ENCODE measurements at regions not wholly inside any gene's neighbourhood (a gene's known extent, or its start where the extent isn't known, plus 50 kb on each side); places are given as distances from the start of the nearest gene placed in this dataset.

DNA sequence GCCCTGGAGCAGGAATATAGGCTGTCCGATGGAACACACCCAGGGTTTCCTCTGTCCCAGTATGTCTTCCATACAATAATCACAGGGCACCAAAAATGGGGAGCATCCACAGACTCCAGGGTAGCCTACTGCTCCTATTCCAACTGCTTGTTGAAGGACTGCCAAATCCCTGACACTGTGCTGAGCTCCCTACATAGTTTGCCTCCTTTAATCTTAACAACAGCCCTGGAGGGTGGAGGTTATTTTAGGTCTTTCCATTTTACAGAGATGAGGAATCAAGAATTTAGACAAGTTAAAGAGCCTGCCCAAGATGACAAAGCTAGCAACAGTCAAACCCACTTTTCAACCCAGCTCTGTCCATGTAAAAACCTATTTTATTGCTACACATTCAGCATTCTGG, 790.4 kb downstream of the DIAPH3 start:
- no peaks in the 10 kb centered on the region for H4K20me1 ChIP-seq (ENCODE audit: insufficient read depth, low read length)
- no peaks in the 10 kb centered on the region for H3K4me1 ChIP-seq (ENCODE audit: insufficient read depth, low read length)
- no peak overlapping the region for H3K9ac ChIP-seq (ENCODE audit: low read length)
- H3K27me3 ChIP-seq (ENCODE audit: insufficient read depth, low read length), result no peaks in the 10 kb centered on the region
- H3K36me3 Mint-ChIP-seq (ENCODE audit: low read depth, unreplicated experiment), result no peaks in the 10 kb centered on the region
- H3K36me3 ChIP-seq (ENCODE audit: insufficient read depth, low read length), result no peaks in the 10 kb centered on the region
- no peak overlapping the region for H2AFZ ChIP-seq (ENCODE audit: low read depth, low read length)
- H3K4me3 Mint-ChIP-seq (ENCODE audit: unreplicated experiment), result no peak overlapping the region
- H3K4me2 ChIP-seq (ENCODE audit: low read length), result no peak overlapping the region
- FAIRE-seq, result no peak
- no peak for DNase-seq (ENCODE audit: low read depth)
- no peaks in the 10 kb centered on the region for H3K9me3 ChIP-seq (ENCODE audit: insufficient read depth, low read depth, low read length)
- TF ChIP-seq EZH2 (IDR thresholded peaks at IDR 0.05; ENCODE audit: insufficient read depth, low read length), result no peak
- TF ChIP-seq, protein P1, sequence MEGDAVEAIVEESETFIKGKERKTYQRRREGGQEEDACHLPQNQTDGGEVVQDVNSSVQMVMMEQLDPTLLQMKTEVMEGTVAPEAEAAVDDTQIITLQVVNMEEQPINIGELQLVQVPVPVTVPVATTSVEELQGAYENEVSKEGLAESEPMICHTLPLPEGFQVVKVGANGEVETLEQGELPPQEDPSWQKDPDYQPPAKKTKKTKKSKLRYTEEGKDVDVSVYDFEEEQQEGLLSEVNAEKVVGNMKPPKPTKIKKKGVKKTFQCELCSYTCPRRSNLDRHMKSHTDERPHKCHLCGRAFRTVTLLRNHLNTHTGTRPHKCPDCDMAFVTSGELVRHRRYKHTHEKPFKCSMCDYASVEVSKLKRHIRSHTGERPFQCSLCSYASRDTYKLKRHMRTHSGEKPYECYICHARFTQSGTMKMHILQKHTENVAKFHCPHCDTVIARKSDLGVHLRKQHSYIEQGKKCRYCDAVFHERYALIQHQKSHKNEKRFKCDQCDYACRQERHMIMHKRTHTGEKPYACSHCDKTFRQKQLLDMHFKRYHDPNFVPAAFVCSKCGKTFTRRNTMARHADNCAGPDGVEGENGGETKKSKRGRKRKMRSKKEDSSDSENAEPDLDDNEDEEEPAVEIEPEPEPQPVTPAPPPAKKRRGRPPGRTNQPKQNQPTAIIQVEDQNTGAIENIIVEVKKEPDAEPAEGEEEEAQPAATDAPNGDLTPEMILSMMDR (IDR thresholded peaks at IDR 0.05; ENCODE audit: insufficient read depth, low read depth, low read length), result no peak
- no peak overlapping the region for H3K4me3 ChIP-seq (ENCODE audit: insufficient read depth, low read depth, low read length)
- no peaks in the 10 kb centered on the region for H3K79me2 ChIP-seq (ENCODE audit: insufficient read depth, low read length)
- no peak overlapping the region for H3K27ac ChIP-seq (ENCODE audit: low read depth, low read length)
- H3K27ac Mint-ChIP-seq (ENCODE audit: unreplicated experiment), result no peak overlapping the region
- H3K9me3 Mint-ChIP-seq (ENCODE audit: unreplicated experiment), result peaks cover 4% of the 10 kb centered on the region
- H3K4me1 Mint-ChIP-seq (ENCODE audit: low read depth, unreplicated experiment), result peaks cover 4% of the 10 kb centered on the region
- H3K27me3 Mint-ChIP-seq (ENCODE audit: low read depth, unreplicated experiment), result peaks cover 2% of the 10 kb centered on the region

DNA sequence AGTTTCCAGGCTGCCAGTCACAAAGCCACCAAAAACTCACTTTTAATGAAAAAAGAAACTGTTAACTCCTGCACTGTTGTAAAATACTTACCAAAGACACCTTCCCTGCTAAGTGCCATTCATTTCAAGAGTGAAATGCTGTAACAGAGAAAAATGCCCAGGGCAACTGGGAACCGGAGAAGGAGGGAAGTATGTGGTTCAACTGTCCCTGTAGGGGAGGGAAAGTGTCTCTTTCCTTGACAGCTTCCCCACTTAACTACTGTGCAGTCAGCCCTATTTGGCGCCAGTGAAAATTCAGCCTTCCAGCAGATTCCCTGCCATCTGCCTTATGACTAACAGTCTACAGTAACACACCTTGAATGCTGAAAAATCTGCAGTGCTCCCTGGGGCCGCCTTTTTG, 789.0 kb downstream of the DIAPH3 start:
- DNase-seq (ENCODE audit: low read depth), result no peak
- Histone ChIP-seq H3K9me3 (ENCODE audit: insufficient read depth, low read depth, low read length) (no peaks in the 10 kb centered on the region), H3K79me2 (ENCODE audit: insufficient read depth, low read length) (no peaks in the 10 kb centered on the region), H3K36me3 (ENCODE audit: insufficient read depth, low read length) (no peaks in the 10 kb centered on the region), H3K27me3 (ENCODE audit: insufficient read depth, low read length) (no peaks in the 10 kb centered on the region), H3K4me3 (ENCODE audit: insufficient read depth, low read depth, low read length) (no peak overlapping the region), H4K20me1 (ENCODE audit: insufficient read depth, low read length) (no peaks in the 10 kb centered on the region), H3K9ac (ENCODE audit: low read length) (no peak overlapping the region), H3K27ac (ENCODE audit: low read depth, low read length) (no peak overlapping the region), H3K4me1 (ENCODE audit: insufficient read depth, low read length) (no peaks in the 10 kb centered on the region), H3K4me2 (ENCODE audit: low read length) (no peak overlapping the region), H2AFZ (ENCODE audit: low read depth, low read length) (no peak overlapping the region)
- no peak overlapping the region for H3K4me3 Mint-ChIP-seq (ENCODE audit: unreplicated experiment)
- H3K27ac Mint-ChIP-seq (ENCODE audit: unreplicated experiment), result no peak overlapping the region
- no peaks in the 10 kb centered on the region for H3K4me1 Mint-ChIP-seq (ENCODE audit: low read depth, unreplicated experiment)
- H3K27me3 Mint-ChIP-seq (ENCODE audit: low read depth, unreplicated experiment), result peaks cover 2% of the 10 kb centered on the region
- H3K36me3 Mint-ChIP-seq (ENCODE audit: low read depth, unreplicated experiment), result no peaks in the 10 kb centered on the region
- TF ChIP-seq, protein P1 (IDR thresholded peaks at IDR 0.05; ENCODE audit: insufficient read depth, low read depth, low read length), result no peak
- TF ChIP-seq EZH2 (IDR thresholded peaks at IDR 0.05; ENCODE audit: insufficient read depth, low read length), result no peak
- peaks cover 5% of the 10 kb centered on the region for H3K9me3 Mint-ChIP-seq (ENCODE audit: unreplicated experiment)
- FAIRE-seq, result no peak

DNA sequence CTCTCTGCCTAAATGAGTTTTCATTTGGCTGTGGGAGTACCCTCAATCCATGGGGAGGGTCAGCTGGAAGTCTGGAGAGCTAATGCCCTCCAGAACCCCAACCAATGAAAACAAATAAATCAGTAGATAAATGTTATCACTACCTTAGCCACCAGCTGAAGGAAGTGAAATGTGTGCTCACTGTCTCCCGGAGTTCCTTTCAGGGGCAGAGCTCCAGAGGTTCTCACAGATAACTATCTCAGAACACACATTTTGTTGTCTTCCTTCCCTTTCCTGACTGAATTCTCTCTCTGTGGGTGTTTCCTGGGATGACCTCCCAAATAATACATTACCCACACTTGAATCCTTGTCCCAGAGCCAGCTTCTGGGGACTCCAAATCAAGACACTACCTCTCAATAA, 779.6 kb downstream of the DIAPH3 start:
- H3K36me3 ChIP-seq (ENCODE audit: insufficient read depth, low read length), result no peaks in the 10 kb centered on the region
- Mint-ChIP-seq H3K27me3 (ENCODE audit: low read depth, unreplicated experiment) (no peaks in the 10 kb centered on the region), H3K27ac (ENCODE audit: unreplicated experiment) (no peak overlapping the region), H3K4me3 (ENCODE audit: unreplicated experiment) (no peak overlapping the region), H3K4me1 (ENCODE audit: low read depth, unreplicated experiment) (no peaks in the 10 kb centered on the region), H3K36me3 (ENCODE audit: low read depth, unreplicated experiment) (no peaks in the 10 kb centered on the region), H3K9me3 (ENCODE audit: unreplicated experiment) (peaks cover 3% of the 10 kb centered on the region)
- no peak for DNase-seq (ENCODE audit: low read depth)
- FAIRE-seq, result no peak
- no peaks in the 10 kb centered on the region for H3K4me1 ChIP-seq (ENCODE audit: insufficient read depth, low read length)
- H3K79me2 ChIP-seq (ENCODE audit: insufficient read depth, low read length), result no peaks in the 10 kb centered on the region
- TF ChIP-seq, protein P1 (IDR thresholded peaks at IDR 0.05; ENCODE audit: insufficient read depth, low read depth, low read length), result no peak
- no peak for TF ChIP-seq EZH2 (IDR thresholded peaks at IDR 0.05; ENCODE audit: insufficient read depth, low read length)
- H3K9me3 ChIP-seq (ENCODE audit: insufficient read depth, low read depth, low read length), result no peaks in the 10 kb centered on the region
- no peak overlapping the region for H3K9ac ChIP-seq (ENCODE audit: low read length)
- H2AFZ ChIP-seq (ENCODE audit: low read depth, low read length), result no peak overlapping the region
- H3K27ac ChIP-seq (ENCODE audit: low read depth, low read length), result no peak overlapping the region
- no peaks in the 10 kb centered on the region for H3K27me3 ChIP-seq (ENCODE audit: insufficient read depth, low read length)
- no peaks in the 10 kb centered on the region for H4K20me1 ChIP-seq (ENCODE audit: insufficient read depth, low read length)
- H3K4me3 ChIP-seq (ENCODE audit: insufficient read depth, low read depth, low read length), result no peak overlapping the region
- no peak overlapping the region for H3K4me2 ChIP-seq (ENCODE audit: low read length)
